ENCODE measurements at regions not wholly inside any gene's neighbourhood (a gene's known extent, or its start where the extent isn't known, plus 50 kb on each side); places are given as distances from the start of the nearest gene placed in this dataset.

GRCh38 chr3:118550556-118550955 is 484.1 kb downstream of the IGSF11 start:
- H3K27me3 ChIP-seq (replicated peaks; ENCODE audit: control insufficient read depth, insufficient read depth, low read length) = no peaks in the 10 kb centered on the region
- no peak for DNase-seq
- H3K9me3 ChIP-seq = no peaks in the 10 kb centered on the region; the same call in 1 of the 2 replicates
- POLR2A ChIA-PET = no interaction called here
- no peak overlapping the region for H3K4me3 ChIP-seq (ENCODE audit: low read depth, low read length)
- Mint-ChIP-seq H3K27ac (ENCODE audit: unreplicated experiment) (peak overlapping the region; percentile 67), H3K27me3 (ENCODE audit: insufficient read depth, unreplicated experiment) (no peaks in the 10 kb centered on the region), H3K9me3 (ENCODE audit: unreplicated experiment) (peaks cover 7% of the 10 kb centered on the region), H3K36me3 (ENCODE audit: insufficient read depth, unreplicated experiment) (no peaks in the 10 kb centered on the region), H3K4me1 (ENCODE audit: low read depth, unreplicated experiment) (peaks cover 6% of the 10 kb centered on the region), H3K4me3 (ENCODE audit: unreplicated experiment) (no peak overlapping the region)
- CTCF ChIA-PET = no interaction called here
- H3K4me1 ChIP-seq = peaks cover 25% of the 10 kb centered on the region
- no peak for TF ChIP-seq CTCF (IDR thresholded peaks at IDR 0.05; ENCODE audit: insufficient read depth in 1 of 2, low read depth in 1 of 2, low read length in 1 of 2, severe bottlenecking in 1 of 2, unreplicated experiment in 1 of 2)
- intact Hi-C loops (cut with micrococcal nuclease; ENCODE audit: unreplicated experiment) = no loop called here
- no TSS peak for BruUV-seq (replicated peaks)
- H3K36me3 ChIP-seq (ENCODE audit: control insufficient read depth, insufficient read depth, low read length) = no peaks in the 10 kb centered on the region; the same call in 1 of the 2 replicates

- Mint-ChIP-seq H3K27me3 (ENCODE audit: insufficient read depth, unreplicated experiment) (no peaks in the 10 kb centered on the region), H3K4me3 (ENCODE audit: unreplicated experiment) (no peak overlapping the region), H3K4me1 (ENCODE audit: low read depth, unreplicated experiment) (peaks cover 21% of the 10 kb centered on the region), H3K27ac (ENCODE audit: unreplicated experiment) (no peak overlapping the region), H3K9me3 (ENCODE audit: unreplicated experiment) (no peaks in the 10 kb centered on the region), H3K36me3 (ENCODE audit: insufficient read depth, unreplicated experiment) (no peaks in the 10 kb centered on the region)
- no peak for TF ChIP-seq CTCF (IDR thresholded peaks at IDR 0.05; ENCODE audit: insufficient read depth in 1 of 2, low read depth in 1 of 2, low read length in 1 of 2, severe bottlenecking in 1 of 2, unreplicated experiment in 1 of 2)
- no peaks in the 10 kb centered on the region for H3K27me3 ChIP-seq (replicated peaks; ENCODE audit: control insufficient read depth, insufficient read depth, low read length)
- no peak overlapping the region for H3K4me3 ChIP-seq (ENCODE audit: low read depth, low read length)
- ChIA-PET POLR2A (no interaction called here), CTCF (no interaction called here)
- no TSS peak for BruUV-seq (replicated peaks)
- no peaks in the 10 kb centered on the region for H3K36me3 ChIP-seq (ENCODE audit: control insufficient read depth, insufficient read depth, low read length)
- H3K9me3 ChIP-seq = no peaks in the 10 kb centered on the region
- intact Hi-C loops (cut with micrococcal nuclease; ENCODE audit: unreplicated experiment) = no loop called here
- no peak for DNase-seq
- H3K4me1 ChIP-seq = peaks cover 41% of the 10 kb centered on the region
Observed at GRCh38 chr3:118554148-118554838, 480.4 kb downstream of the IGSF11 start.

GRCh38 chr3:118556983-118557382 is 477.7 kb downstream of the IGSF11 start:
- intact Hi-C loops (cut with micrococcal nuclease; ENCODE audit: unreplicated experiment) = loop anchor here (1.0 kb wide), 2 partner anchors 17 to 36 kb away; no protein-coding TSS in a partner anchor
- ChIA-PET POLR2A (no interaction called here), CTCF (no interaction called here)
- Mint-ChIP-seq H3K36me3 (ENCODE audit: insufficient read depth, unreplicated experiment) (no peaks in the 10 kb centered on the region), H3K27ac (ENCODE audit: unreplicated experiment) (peak overlapping the region; percentile 4), H3K4me1 (ENCODE audit: low read depth, unreplicated experiment) (peaks cover 15% of the 10 kb centered on the region), H3K27me3 (ENCODE audit: insufficient read depth, unreplicated experiment) (no peaks in the 10 kb centered on the region), H3K9me3 (ENCODE audit: unreplicated experiment) (peaks cover 8% of the 10 kb centered on the region), H3K4me3 (ENCODE audit: unreplicated experiment) (no peak overlapping the region)
- no TSS peak for BruUV-seq (replicated peaks)
- Histone ChIP-seq H3K27me3 (replicated peaks; ENCODE audit: control insufficient read depth, insufficient read depth, low read length) (no peaks in the 10 kb centered on the region), H3K4me1 (peaks cover 21% of the 10 kb centered on the region), H3K36me3 (ENCODE audit: control insufficient read depth, insufficient read depth, low read length) (no peaks in the 10 kb centered on the region), H3K9me3 (no peaks in the 10 kb centered on the region), H3K4me3 (ENCODE audit: low read depth, low read length) (no peak overlapping the region)
- DNase-seq = no peak
- no peak for TF ChIP-seq CTCF (IDR thresholded peaks at IDR 0.05; ENCODE audit: insufficient read depth in 1 of 2, low read depth in 1 of 2, low read length in 1 of 2, severe bottlenecking in 1 of 2, unreplicated experiment in 1 of 2)
